ENCODE measurements at regions not wholly inside any gene's neighbourhood (a gene's known extent, or its start where the extent isn't known, plus 50 kb on each side); places are given as distances from the start of the nearest gene placed in this dataset.

DNA sequence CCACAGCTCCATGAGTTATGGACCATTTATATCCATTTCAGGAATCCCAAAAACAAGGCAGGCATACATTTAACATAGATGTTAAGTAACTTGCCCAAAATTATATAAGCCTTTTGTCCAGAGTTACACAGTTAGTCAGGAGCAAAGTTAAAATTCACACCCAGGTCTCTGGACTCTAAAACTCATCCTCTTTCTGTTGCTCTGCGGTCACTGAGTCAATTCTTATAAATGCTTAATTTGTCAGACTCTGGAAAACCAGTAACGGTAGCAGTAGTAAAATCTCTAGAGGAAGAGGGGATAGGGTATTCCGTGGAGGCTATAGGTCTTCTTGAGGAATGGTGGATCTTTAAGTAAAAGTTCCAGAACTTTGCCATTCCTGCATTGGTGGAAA lies 223.6 kb upstream of the JUN start:
- DNase-seq (ENCODE audit: low spot score in 2 of 2) = no peak
- no peaks in the 10 kb centered on the region for H3K27me3 ChIP-seq
- H3K36me3 ChIP-seq = no peaks in the 10 kb centered on the region
- no peak overlapping the region for H3K4me3 ChIP-seq
- H3K27ac ChIP-seq = peak overlapping the region in 2 of 4 donors; percentile 40 to 57
- WGBS, 2 donors = 70 to 74% methylated on average over 3 of the region's 3 CpGs
- peaks cover 0 to 20% (median 8%) of the 10 kb centered on the region in 4 donors for H3K4me1 ChIP-seq
- no peaks in the 10 kb centered on the region for H3K9me3 ChIP-seq
- TF ChIP-seq, protein P1, sequence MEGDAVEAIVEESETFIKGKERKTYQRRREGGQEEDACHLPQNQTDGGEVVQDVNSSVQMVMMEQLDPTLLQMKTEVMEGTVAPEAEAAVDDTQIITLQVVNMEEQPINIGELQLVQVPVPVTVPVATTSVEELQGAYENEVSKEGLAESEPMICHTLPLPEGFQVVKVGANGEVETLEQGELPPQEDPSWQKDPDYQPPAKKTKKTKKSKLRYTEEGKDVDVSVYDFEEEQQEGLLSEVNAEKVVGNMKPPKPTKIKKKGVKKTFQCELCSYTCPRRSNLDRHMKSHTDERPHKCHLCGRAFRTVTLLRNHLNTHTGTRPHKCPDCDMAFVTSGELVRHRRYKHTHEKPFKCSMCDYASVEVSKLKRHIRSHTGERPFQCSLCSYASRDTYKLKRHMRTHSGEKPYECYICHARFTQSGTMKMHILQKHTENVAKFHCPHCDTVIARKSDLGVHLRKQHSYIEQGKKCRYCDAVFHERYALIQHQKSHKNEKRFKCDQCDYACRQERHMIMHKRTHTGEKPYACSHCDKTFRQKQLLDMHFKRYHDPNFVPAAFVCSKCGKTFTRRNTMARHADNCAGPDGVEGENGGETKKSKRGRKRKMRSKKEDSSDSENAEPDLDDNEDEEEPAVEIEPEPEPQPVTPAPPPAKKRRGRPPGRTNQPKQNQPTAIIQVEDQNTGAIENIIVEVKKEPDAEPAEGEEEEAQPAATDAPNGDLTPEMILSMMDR (IDR thresholded peaks at IDR 0.05) = no peak
- TF ChIP-seq POLR2A (IDR thresholded peaks at IDR 0.05) = no peak
- no peak for TF ChIP-seq EP300 (IDR thresholded peaks at IDR 0.05)

DNA sequence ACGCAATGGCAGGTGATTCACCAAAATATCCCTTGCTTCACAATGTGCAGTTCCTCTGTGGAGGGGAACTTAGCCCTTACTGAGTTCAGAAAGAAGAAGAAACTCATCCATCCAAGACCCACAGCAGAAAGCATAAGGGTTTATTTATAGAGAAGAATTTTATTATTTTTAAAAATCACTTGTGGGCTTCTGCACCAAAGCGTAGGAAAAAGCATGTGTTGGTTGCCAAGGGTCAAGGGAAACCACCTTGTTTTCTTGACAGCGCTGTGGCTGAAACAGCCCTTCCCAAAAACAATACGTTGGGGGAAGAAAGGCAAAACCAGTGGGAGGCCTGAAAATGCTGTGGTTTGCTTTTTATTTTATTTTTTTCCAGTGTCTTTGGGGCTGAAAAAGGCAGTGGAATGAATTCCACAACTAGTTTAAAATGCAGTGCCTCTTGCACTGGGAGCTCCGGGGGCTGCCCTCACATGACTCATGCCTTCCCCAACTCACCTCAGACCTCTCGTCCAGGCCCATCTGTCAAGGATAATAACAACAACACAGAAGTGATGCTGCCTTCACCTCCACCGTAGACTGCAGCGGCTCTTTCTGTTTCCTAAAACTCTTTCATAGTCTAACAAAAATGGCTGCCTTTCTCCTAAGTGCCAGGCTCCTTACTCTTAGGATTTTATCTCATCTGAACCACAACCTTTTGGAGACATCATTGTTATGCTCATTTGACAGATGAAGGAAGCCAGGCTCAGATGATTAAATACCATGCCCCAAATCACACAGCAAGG lies 224.2 kb upstream of the JUN start:
- TF ChIP-seq, protein P1 (IDR thresholded peaks at IDR 0.05) = no peak
- TF ChIP-seq POLR2A (IDR thresholded peaks at IDR 0.05) (no peak), EP300 (IDR thresholded peaks at IDR 0.05) (no peak)
- peak overlapping the region in 2 of 4 donors; percentile 40 to 57 for H3K27ac ChIP-seq
- H3K36me3 ChIP-seq = no peaks in the 10 kb centered on the region
- H3K9me3 ChIP-seq = no peaks in the 10 kb centered on the region
- DNase-seq (ENCODE audit: low spot score in 2 of 2) = no peak
- no peak overlapping the region for H3K4me3 ChIP-seq
- no peaks in the 10 kb centered on the region for H3K27me3 ChIP-seq
- peaks cover 0 to 25% (median 14%) of the 10 kb centered on the region in 4 donors for H3K4me1 ChIP-seq
- WGBS, 2 donors = 21 to 27% methylated on average over 8 of the region's 8 CpGs

DNA sequence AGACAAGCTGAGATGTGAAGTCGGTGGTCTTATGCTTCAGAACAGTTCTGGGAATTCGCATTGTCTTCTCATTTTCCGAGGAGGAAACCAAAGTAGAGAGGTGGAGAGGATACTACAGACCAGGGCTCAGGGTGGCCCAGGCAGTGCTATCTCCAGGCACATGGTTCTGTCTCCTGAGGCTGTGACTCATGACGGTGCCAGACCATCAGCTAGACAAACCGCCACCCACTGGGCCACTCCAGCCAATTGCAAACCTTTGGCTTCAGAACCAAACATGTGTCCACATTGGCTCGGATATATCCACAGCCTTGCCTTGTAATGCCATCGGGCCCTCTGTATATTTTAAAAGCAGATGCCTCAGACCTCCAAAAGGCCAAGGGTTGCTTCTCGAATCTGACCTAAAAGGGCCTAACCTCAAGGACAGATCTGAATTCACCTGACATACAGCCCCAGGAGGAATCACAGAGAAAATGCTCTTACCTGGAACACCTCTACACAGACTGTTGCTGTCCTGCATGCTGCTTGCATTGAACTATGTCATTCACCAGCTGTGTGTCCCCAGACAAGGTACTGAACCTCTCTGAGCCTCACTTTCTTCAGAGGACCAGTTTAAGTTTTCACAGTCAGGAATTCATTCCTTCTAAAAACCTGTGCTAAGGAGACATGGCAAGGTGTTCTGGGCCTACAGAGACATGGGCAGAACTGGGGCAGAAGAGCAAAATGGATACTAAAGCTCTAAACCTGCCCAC lies 224.9 kb upstream of the JUN start:
- no peak for DNase-seq (ENCODE audit: low spot score in 2 of 2)
- peaks cover 0 to 33% (median 21%) of the 10 kb centered on the region in 4 donors for H3K4me1 ChIP-seq
- 77 to 85% methylated on average over 8 of the region's 8 CpGs for WGBS, 2 donors
- H3K9me3 ChIP-seq = no peaks in the 10 kb centered on the region
- H3K27ac ChIP-seq = peak overlapping the region in 1 of 4 donors; percentile 57
- no peak overlapping the region for H3K4me3 ChIP-seq
- no peaks in the 10 kb centered on the region for H3K36me3 ChIP-seq
- H3K27me3 ChIP-seq = no peaks in the 10 kb centered on the region
- TF ChIP-seq POLR2A (IDR thresholded peaks at IDR 0.05) (no peak), EP300 (IDR thresholded peaks at IDR 0.05) (no peak)
- TF ChIP-seq, protein P1 (IDR thresholded peaks at IDR 0.05) = no peak

DNA sequence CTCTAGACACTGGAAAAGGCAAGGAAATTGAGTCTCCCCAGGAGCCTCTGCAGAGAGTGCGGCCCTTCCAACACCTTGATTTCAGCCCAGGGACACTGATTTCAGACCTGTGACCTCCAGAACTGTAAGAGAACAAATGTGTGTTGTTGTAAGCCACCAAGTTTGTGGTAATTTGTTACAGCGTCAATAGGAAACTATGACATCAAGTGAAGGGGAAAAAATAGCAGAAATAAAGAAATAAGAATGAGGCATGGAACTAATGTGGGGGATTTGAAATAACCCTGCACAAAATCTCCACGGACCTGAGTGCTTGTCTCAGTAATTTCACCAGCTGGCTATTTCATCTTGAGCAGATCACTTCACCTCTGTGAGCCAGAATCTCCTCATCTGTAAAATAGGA lies 227.8 kb upstream of the JUN start:
- TF ChIP-seq POLR2A (IDR thresholded peaks at IDR 0.05) = no peak
- TF ChIP-seq EP300 (IDR thresholded peaks at IDR 0.05) = no peak
- TF ChIP-seq, protein P1 (IDR thresholded peaks at IDR 0.05) = no peak
- Histone ChIP-seq H3K27me3 (no peaks in the 10 kb centered on the region), H3K4me1 (peaks cover 0 to 42% (median 24%) of the 10 kb centered on the region in 4 donors), H3K4me3 (no peak overlapping the region), H3K27ac (no peak overlapping the region), H3K9me3 (no peaks in the 10 kb centered on the region), H3K36me3 (no peaks in the 10 kb centered on the region)
- no peak for DNase-seq (ENCODE audit: low spot score in 2 of 2)
- WGBS, 2 donors = 77 to 87% methylated on average over 3 of the region's 3 CpGs

DNA sequence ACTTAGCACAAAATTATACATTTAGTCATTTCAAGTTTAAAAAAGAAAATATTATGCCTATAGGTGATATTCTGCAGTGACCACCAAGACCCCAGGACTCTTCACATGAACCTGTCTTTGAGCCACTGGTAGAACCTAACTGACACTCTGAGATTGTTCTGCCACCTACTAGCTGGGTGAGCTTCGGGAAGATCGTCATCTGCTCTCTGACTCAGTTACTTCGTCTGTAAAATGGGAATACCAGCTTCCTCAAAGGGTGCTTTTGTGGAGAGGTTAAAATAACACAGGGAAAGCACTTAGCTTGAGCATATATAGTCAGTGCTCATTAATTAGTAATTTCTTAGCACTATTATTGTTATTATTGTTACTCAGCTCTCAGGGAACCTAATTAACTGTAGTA lies 228.5 kb upstream of the JUN start:
- WGBS, 2 donors = 89 to 92% methylated on average over 3 of the region's 3 CpGs
- DNase-seq (ENCODE audit: low spot score in 2 of 2) = no peak

More for the DNA sequence above, 228.5 kb upstream of the JUN start:
- Histone ChIP-seq H3K4me1 (peaks cover 0 to 37% (median 23%) of the 10 kb centered on the region in 4 donors), H3K4me3 (no peak overlapping the region), H3K36me3 (no peaks in the 10 kb centered on the region), H3K9me3 (no peaks in the 10 kb centered on the region), H3K27me3 (no peaks in the 10 kb centered on the region), H3K27ac (peak overlapping the region in 2 of 4 donors; percentile 86 to 89)
- TF ChIP-seq EP300 (IDR thresholded peaks at IDR 0.05) (no peak), POLR2A (IDR thresholded peaks at IDR 0.05) (no peak)
- TF ChIP-seq, protein P1 (IDR thresholded peaks at IDR 0.05) = no peak

All from tibial nerve (tissue), 4 donors.